ENCODE measurements at regions not wholly inside any gene's neighbourhood (a gene's known extent, or its start where the extent isn't known, plus 50 kb on each side); places are given as distances from the start of the nearest gene placed in this dataset.

DNA sequence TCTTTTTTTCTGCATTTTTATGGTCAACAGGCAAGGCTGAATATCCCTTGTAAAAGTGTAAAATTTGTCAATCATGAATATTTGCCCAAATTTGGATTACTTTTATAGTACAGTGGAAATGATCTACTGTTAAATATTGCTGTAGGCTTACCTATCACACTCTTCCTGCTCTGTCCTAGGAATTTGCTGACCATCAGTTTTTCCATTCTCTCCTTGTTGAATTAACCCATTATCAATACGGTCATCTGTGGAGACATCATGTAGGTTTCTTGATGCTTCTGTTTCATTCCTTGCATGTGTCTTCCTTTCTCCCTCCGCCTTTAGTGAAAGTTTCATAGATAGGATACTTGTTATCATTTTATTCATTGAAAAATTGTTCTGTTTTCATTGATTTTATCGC, 139.6 kb upstream of the TUBA3C start:
- TF ChIP-seq, protein P1, sequence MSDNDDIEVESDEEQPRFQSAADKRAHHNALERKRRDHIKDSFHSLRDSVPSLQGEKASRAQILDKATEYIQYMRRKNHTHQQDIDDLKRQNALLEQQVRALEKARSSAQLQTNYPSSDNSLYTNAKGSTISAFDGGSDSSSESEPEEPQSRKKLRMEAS (IDR thresholded peaks at IDR 0.05), result no peak
- TF ChIP-seq, protein P2, sequence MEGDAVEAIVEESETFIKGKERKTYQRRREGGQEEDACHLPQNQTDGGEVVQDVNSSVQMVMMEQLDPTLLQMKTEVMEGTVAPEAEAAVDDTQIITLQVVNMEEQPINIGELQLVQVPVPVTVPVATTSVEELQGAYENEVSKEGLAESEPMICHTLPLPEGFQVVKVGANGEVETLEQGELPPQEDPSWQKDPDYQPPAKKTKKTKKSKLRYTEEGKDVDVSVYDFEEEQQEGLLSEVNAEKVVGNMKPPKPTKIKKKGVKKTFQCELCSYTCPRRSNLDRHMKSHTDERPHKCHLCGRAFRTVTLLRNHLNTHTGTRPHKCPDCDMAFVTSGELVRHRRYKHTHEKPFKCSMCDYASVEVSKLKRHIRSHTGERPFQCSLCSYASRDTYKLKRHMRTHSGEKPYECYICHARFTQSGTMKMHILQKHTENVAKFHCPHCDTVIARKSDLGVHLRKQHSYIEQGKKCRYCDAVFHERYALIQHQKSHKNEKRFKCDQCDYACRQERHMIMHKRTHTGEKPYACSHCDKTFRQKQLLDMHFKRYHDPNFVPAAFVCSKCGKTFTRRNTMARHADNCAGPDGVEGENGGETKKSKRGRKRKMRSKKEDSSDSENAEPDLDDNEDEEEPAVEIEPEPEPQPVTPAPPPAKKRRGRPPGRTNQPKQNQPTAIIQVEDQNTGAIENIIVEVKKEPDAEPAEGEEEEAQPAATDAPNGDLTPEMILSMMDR (IDR thresholded peaks at IDR 0.05; ENCODE audit: low read depth, low read length, missing input control), result no peak
- TF ChIP-seq, protein P3, sequence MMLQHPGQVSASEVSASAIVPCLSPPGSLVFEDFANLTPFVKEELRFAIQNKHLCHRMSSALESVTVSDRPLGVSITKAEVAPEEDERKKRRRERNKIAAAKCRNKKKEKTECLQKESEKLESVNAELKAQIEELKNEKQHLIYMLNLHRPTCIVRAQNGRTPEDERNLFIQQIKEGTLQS (IDR thresholded peaks at IDR 0.05), result no peak
- TF ChIP-seq SP1 (IDR thresholded peaks at IDR 0.05) (no peak), JUND (IDR thresholded peaks at IDR 0.05) (no peak), TAF1 (conservative IDR thresholded peaks at IDR 0.05) (no peak), HNF4G (IDR thresholded peaks at IDR 0.05) (no peak), RAD21 (IDR thresholded peaks at IDR 0.05) (no peak), YY1 (IDR thresholded peaks at IDR 0.05) (no peak), GABPA (IDR thresholded peaks at IDR 0.05 in 1 of 2, conservative IDR thresholded peaks at IDR 0.05 in 1 of 2) (no peak), RXRA (IDR thresholded peaks at IDR 0.05) (no peak), EGR1 (IDR thresholded peaks at IDR 0.05; ENCODE audit: low read depth in 2 of 2) (no peak)
- TF ChIP-seq, protein P4, sequence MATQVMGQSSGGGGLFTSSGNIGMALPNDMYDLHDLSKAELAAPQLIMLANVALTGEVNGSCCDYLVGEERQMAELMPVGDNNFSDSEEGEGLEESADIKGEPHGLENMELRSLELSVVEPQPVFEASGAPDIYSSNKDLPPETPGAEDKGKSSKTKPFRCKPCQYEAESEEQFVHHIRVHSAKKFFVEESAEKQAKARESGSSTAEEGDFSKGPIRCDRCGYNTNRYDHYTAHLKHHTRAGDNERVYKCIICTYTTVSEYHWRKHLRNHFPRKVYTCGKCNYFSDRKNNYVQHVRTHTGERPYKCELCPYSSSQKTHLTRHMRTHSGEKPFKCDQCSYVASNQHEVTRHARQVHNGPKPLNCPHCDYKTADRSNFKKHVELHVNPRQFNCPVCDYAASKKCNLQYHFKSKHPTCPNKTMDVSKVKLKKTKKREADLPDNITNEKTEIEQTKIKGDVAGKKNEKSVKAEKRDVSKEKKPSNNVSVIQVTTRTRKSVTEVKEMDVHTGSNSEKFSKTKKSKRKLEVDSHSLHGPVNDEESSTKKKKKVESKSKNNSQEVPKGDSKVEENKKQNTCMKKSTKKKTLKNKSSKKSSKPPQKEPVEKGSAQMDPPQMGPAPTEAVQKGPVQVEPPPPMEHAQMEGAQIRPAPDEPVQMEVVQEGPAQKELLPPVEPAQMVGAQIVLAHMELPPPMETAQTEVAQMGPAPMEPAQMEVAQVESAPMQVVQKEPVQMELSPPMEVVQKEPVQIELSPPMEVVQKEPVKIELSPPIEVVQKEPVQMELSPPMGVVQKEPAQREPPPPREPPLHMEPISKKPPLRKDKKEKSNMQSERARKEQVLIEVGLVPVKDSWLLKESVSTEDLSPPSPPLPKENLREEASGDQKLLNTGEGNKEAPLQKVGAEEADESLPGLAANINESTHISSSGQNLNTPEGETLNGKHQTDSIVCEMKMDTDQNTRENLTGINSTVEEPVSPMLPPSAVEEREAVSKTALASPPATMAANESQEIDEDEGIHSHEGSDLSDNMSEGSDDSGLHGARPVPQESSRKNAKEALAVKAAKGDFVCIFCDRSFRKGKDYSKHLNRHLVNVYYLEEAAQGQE (IDR thresholded peaks at IDR 0.05), result no peak
- TF ChIP-seq, protein P5, sequence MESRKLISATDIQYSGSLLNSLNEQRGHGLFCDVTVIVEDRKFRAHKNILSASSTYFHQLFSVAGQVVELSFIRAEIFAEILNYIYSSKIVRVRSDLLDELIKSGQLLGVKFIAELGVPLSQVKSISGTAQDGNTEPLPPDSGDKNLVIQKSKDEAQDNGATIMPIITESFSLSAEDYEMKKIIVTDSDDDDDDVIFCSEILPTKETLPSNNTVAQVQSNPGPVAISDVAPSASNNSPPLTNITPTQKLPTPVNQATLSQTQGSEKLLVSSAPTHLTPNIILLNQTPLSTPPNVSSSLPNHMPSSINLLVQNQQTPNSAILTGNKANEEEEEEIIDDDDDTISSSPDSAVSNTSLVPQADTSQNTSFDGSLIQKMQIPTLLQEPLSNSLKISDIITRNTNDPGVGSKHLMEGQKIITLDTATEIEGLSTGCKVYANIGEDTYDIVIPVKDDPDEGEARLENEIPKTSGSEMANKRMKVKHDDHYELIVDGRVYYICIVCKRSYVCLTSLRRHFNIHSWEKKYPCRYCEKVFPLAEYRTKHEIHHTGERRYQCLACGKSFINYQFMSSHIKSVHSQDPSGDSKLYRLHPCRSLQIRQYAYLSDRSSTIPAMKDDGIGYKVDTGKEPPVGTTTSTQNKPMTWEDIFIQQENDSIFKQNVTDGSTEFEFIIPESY (IDR thresholded peaks at IDR 0.05), result no peak

Measured in liver (tissue), 3 donors.